K562 (cell line): ENCODE measurements at regions not wholly inside any gene's neighbourhood (a gene's known extent, or its start where the extent isn't known, plus 50 kb on each side); places are given as distances from the start of the nearest gene placed in this dataset.
A peak's percentile ranks its signal among the peaks of the same experiment; 100 is the strongest.

Experiments
- ADNP ChIP-seq: fragments of 200-800 bp; sonication (Bioruptor generic); IDR thresholded peaks from 2 replicates; pipeline ENCODE4 v1.6.1; 2016; ENCODE audit warnings: missing genetic modification characterization, missing compliant biosample characterization
- CXXC5 ChIP-seq: fragments of 250-450 bp; sonication (Bioruptor Pico); IDR thresholded peaks from 2 replicates; pipeline ENCODE4 v1.8.0; 2022; ENCODE audit warnings: inconsistent platforms, mild to moderate bottlenecking, moderate library complexity
- ELF2 ChIP-seq: fragments of 250-450 bp; sonication (Bioruptor Pico); IDR thresholded peaks from 2 replicates; pipeline ENCODE4 v1.5.0; 2021; ENCODE audit warnings: mild to moderate bottlenecking
- ESRRB ChIP-seq: fragments of 250-450 bp; sonication (Bioruptor Pico); IDR thresholded peaks from 2 replicates; pipeline ENCODE4 v1.5.0; 2020; ENCODE audit warnings: mild to moderate bottlenecking, moderate library complexity, borderline replicate concordance
- MCM2 ChIP-seq: fragments of 450-650 bp; IDR thresholded peaks from 2 replicates; pipeline ENCODE4 v1.6.1; 2017; ENCODE audit warnings: low read depth, mild to moderate bottlenecking
- MCM5 ChIP-seq: fragments of 450-650 bp; IDR thresholded peaks from 2 replicates; pipeline ENCODE4 v1.6.1; 2016; ENCODE audit warnings: low read depth
- MED1 ChIP-seq: sonication (generic); formaldehyde crosslinking; IDR thresholded peaks from 2 replicates; pipeline ENCODE4 v1.8.1; 2023; ENCODE audit warnings: missing genetic modification reagents, borderline replicate concordance
- NEUROD1 ChIP-seq: fragments of 150-350 bp; IDR thresholded peaks from 2 replicates; pipeline ENCODE4 v1.6.1; 2014; ENCODE audit warnings: borderline replicate concordance, low read length, low read depth; ENCODE audit not compliant: partially characterized antibody
- PML ChIP-seq: IDR thresholded peaks from 2 replicates; pipeline ENCODE4 v1.6.1; 2012; ENCODE audit warnings: low read length, inconsistent platforms
- POLR2A ChIP-seq: fragments of 450-650 bp; conservative IDR thresholded peaks from 2 replicates; pipeline ENCODE4 v1.6.1; 2016
- PTBP1 ChIP-seq: fragments of 200-400 bp; formaldehyde crosslinking; IDR thresholded peaks from 2 replicates; pipeline ENCODE4 v1.6.1; 2017; ENCODE audit warnings: low read depth, low read length
- RFX5 ChIP-seq: IDR thresholded peaks from 2 replicates; pipeline ENCODE4 v1.6.1; 2011; ENCODE audit warnings: low read depth, mild to moderate bottlenecking, improper control_type of control experiment, low read length
- SMARCA4 ChIP-seq: fragments of 450-650 bp; IDR thresholded peaks from 2 replicates; pipeline ENCODE4 v1.6.1; 2016
- TBP ChIP-seq: optimal IDR thresholded peaks from 2 replicates; pipeline ENCODE3; 2011; ENCODE audit warnings: low read depth, low read length, improper control_type of control experiment
- TCF3 ChIP-seq: sonication (generic); formaldehyde crosslinking; IDR thresholded peaks from 2 replicates; pipeline ENCODE4 v1.4.0; 2020; ENCODE audit warnings: mild to moderate bottlenecking, missing genetic modification reagents
- TCF7 ChIP-seq: sonication (generic); IDR thresholded peaks from 2 replicates; pipeline ENCODE4 v1.6.1; 2016; ENCODE audit warnings: antibody characterized with exemption, borderline replicate concordance
- YY1 ChIP-seq, 3 experiments: IDR thresholded peaks; 2 replicates each; pipeline ENCODE4 v1.6.1; 2011; ENCODE audit warnings: low read length in 2 of 3, mild to moderate bottlenecking in 2 of 3, moderate library complexity in 2 of 3, borderline replicate concordance in 1 of 3, control low read depth in 1 of 3, low read depth in 1 of 3; ENCODE audit not compliant: insufficient read depth in 3 of 3, insufficient replicate concordance in 2 of 3, control insufficient read depth in 1 of 3, insufficient read length in 1 of 3; ENCODE audit errors: extremely low read depth in 1 of 3
- ZKSCAN8 ChIP-seq: fragments of 200-800 bp; sonication (Bioruptor generic); IDR thresholded peaks from 2 replicates; pipeline ENCODE4 v1.6.1; 2016; ENCODE audit warnings: missing genetic modification characterization, missing compliant biosample characterization
- ZNF408 ChIP-seq: fragments of 250-450 bp; sonication (Bioruptor Pico); IDR thresholded peaks from 2 replicates; pipeline ENCODE4 v1.4.0; 2020; ENCODE audit warnings: low read depth, mild to moderate bottlenecking, moderate library complexity
- ZNF707 ChIP-seq: fragments of 250-450 bp; sonication (Bioruptor Pico); conservative IDR thresholded peaks from 2 replicates; pipeline ENCODE4 v1.8.0; 2022; ENCODE audit warnings: inconsistent platforms, mild to moderate bottlenecking, moderate library complexity
- TF ChIP-seq, protein P1 (sequence below): sonication (generic); formaldehyde crosslinking; IDR thresholded peaks from 2 replicates; pipeline ENCODE4 v1.8.0; 2022; ENCODE audit warnings: missing genetic modification reagents, mild to moderate bottlenecking, borderline replicate concordance
- TF ChIP-seq, protein P2 (sequence below): sonication (generic); formaldehyde crosslinking; IDR thresholded peaks from 2 replicates; pipeline ENCODE4 v1.8.0; 2022; ENCODE audit warnings: mild to moderate bottlenecking, missing genetic modification reagents
- TF ChIP-seq, protein P3 (sequence below): sonication (generic); formaldehyde crosslinking; IDR thresholded peaks from 2 replicates; pipeline ENCODE4 v1.8.1; 2023; ENCODE audit warnings: mild to moderate bottlenecking, missing genetic modification reagents, moderate library complexity
- TF ChIP-seq, protein P4 (sequence below): sonication (generic); formaldehyde crosslinking; IDR thresholded peaks from 2 replicates; pipeline ENCODE4 v1.4.0; 2020; ENCODE audit warnings: mild to moderate bottlenecking, missing genetic modification reagents

DNA sequence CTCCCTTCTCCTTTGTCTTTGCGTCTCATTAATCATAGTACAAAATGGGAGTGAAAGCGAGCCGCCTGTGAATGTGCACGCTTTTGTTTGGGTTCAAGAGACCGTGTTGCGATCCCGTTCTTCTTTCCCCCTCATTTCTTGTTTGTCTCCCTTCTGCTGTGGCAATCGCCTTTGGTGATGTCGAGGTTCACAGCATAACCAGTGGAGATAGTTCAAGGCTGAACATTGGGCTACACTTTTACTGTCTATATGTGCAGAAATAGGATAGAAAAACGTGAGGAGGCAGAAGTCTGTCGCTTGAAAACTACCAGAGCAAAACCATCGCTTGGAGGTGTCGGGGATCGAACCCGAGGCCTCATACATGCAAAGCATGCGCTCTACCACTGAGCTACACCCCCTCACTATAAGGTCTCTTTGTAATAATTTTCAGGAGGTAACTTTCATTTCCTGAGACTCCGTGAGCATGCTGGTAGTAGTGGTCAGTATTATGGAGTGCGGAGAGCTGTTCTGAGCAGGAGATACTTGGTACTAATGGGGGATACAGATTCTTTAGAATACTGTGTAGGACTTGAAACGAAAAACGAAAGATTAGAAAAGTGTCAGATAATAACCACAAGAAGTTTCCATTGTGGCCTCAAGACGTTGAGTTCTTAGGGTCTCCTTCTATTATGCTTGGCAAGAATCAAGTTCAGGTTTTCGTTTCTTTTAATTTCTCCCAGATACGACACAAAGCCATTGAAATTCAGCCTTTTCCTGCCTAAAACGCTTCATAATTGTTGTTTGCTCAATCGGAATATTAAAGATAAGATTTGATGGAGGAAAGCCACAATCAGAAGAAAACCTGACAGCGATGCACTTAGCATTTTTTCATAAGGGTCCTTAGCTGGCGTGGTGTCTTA, 106.6 kb downstream of the TRIM27 start (continued):
- TF ChIP-seq SMARCA4 (0 out of 2 replicates have a peak, but pooled peaks have one; percentile 11), MCM5 (no peak), ELF2 (CRISPR knock-in tag) (no peak), PTBP1 (no peak), ZKSCAN8 (no peak), NEUROD1 (no peak), YY1 (IDR thresholded peaks at IDR 0.05; ENCODE audit: borderline replicate concordance in 1 of 3, control insufficient read depth in 1 of 3, extremely low read depth in 1 of 3, insufficient read depth in 3 of 3, insufficient read length in 1 of 3, insufficient replicate concordance in 2 of 3, low read depth in 1 of 3, low read length in 2 of 3) (peak in 1 of 3 experiments; percentile 12), RFX5 (peak; percentile 77; the same call in 1 of the 2 replicates), MCM2 (no peak), POLR2A (no peak), CXXC5 (peak; percentile 39), ZNF707 (CRISPR knock-in tag) (no peak), ESRRB (CRISPR knock-in tag) (no peak), TCF7 (no peak), MED1 (CRISPR knock-in tag) (no peak), ADNP (tag) (peak; percentile 94), TCF3 (CRISPR knock-in tag) (peak; percentile 3; the same call in 1 of the 2 replicates), ZNF408 (CRISPR knock-in tag) (no peak), TBP (peak; percentile 97), PML (peak; percentile 35; the same call in 1 of the 2 replicates)
- TF ChIP-seq, protein P1, sequence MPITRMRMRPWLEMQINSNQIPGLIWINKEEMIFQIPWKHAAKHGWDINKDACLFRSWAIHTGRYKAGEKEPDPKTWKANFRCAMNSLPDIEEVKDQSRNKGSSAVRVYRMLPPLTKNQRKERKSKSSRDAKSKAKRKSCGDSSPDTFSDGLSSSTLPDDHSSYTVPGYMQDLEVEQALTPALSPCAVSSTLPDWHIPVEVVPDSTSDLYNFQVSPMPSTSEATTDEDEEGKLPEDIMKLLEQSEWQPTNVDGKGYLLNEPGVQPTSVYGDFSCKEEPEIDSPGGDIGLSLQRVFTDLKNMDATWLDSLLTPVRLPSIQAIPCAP (CRISPR knock-in tag), result no peak
- TF ChIP-seq, protein P2, sequence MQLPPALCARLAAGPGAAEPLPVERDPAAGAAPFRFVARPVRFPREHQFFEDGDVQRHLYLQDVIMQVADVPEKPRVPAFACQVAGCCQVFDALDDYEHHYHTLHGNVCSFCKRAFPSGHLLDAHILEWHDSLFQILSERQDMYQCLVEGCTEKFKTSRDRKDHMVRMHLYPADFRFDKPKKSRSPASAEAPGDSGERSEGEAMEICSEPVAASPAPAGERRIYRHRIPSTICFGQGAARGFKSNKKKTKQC (CRISPR knock-in tag), result no peak
- TF ChIP-seq, protein P3, sequence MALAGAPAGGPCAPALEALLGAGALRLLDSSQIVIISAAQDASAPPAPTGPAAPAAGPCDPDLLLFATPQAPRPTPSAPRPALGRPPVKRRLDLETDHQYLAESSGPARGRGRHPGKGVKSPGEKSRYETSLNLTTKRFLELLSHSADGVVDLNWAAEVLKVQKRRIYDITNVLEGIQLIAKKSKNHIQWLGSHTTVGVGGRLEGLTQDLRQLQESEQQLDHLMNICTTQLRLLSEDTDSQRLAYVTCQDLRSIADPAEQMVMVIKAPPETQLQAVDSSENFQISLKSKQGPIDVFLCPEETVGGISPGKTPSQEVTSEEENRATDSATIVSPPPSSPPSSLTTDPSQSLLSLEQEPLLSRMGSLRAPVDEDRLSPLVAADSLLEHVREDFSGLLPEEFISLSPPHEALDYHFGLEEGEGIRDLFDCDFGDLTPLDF (CRISPR knock-in tag), result no peak; the same call in 1 of the 2 replicates
- TF ChIP-seq, protein P4, sequence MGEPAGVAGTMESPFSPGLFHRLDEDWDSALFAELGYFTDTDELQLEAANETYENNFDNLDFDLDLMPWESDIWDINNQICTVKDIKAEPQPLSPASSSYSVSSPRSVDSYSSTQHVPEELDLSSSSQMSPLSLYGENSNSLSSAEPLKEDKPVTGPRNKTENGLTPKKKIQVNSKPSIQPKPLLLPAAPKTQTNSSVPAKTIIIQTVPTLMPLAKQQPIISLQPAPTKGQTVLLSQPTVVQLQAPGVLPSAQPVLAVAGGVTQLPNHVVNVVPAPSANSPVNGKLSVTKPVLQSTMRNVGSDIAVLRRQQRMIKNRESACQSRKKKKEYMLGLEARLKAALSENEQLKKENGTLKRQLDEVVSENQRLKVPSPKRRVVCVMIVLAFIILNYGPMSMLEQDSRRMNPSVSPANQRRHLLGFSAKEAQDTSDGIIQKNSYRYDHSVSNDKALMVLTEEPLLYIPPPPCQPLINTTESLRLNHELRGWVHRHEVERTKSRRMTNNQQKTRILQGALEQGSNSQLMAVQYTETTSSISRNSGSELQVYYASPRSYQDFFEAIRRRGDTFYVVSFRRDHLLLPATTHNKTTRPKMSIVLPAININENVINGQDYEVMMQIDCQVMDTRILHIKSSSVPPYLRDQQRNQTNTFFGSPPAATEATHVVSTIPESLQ (CRISPR knock-in tag), result 0 out of 2 replicates have a peak, but pooled peaks have one; percentile 62
